Activated CD8-positive, alpha-beta T cell treated with anti-CD3 and anti-CD28 coated beads for 36 hours (primary cell): ENCODE measurements at regions not wholly inside any gene's neighbourhood (a gene's known extent, or its start where the extent isn't known, plus 50 kb on each side); places are given as distances from the start of the nearest gene placed in this dataset.

ENCODE experiments used
- ATAC-seq: fragments of 200-7000 bp; cut with Tn5 transposase; one replicate; pipeline ENCODE4 v1.10.0; 2021; ENCODE audit warnings: mild to moderate bottlenecking, moderate library complexity
- CTCF ChIA-PET: fragments of 350-600 bp; sonication (Branson Sonifier 250); formaldehyde crosslinking; loops from one replicate; lab custom pipeline; 2021; ENCODE audit warnings: antibody characterized with exemption; lab: Charles Lee
- POLR2A ChIA-PET: fragments of 350-600 bp; sonication (Branson Sonifier 250); formaldehyde crosslinking; loops from one replicate; lab custom pipeline; 2021; ENCODE audit warnings: antibody characterized with exemption; lab: Charles Lee
- DNase-seq: peaks from one replicate; pipeline ENCODE4 v3.0.0-alpha.2; 2020
- H3K27ac Mint-ChIP-seq: one replicate; pipeline ENCODE4 v1.8.0; 2021; ENCODE audit warnings: mild to moderate bottlenecking, mixed read lengths
- H3K27me3 Mint-ChIP-seq: one replicate; pipeline ENCODE4 v1.8.0; 2021; ENCODE audit warnings: mixed read lengths
- H3K36me3 Mint-ChIP-seq: one replicate; pipeline ENCODE4 v1.8.0; 2021; ENCODE audit warnings: low read depth, mixed read lengths
- H3K4me1 Mint-ChIP-seq: one replicate; pipeline ENCODE4 v1.8.0; 2021; ENCODE audit warnings: low read depth, mixed read lengths
- H3K4me3 Mint-ChIP-seq: one replicate; pipeline ENCODE4 v1.8.0; 2021; ENCODE audit warnings: mild to moderate bottlenecking, moderate library complexity, mixed read lengths
- H3K9me3 Mint-ChIP-seq: one replicate; pipeline ENCODE4 v1.8.0; 2021; ENCODE audit warnings: mixed read lengths
- intact Hi-C: fragments of 100-400 bp; cut with micrococcal nuclease; formaldehyde crosslinking; loops from one replicate; pipeline ENCODE4 v1.10.0; 2022
- TF ChIP-seq, protein P1 (sequence below): fragments of 200-600 bp; IDR thresholded peaks from one replicate; pipeline ENCODE4 v1.8.0; 2022; ENCODE audit warnings: antibody characterized with exemption, mild to moderate bottlenecking

DNA sequence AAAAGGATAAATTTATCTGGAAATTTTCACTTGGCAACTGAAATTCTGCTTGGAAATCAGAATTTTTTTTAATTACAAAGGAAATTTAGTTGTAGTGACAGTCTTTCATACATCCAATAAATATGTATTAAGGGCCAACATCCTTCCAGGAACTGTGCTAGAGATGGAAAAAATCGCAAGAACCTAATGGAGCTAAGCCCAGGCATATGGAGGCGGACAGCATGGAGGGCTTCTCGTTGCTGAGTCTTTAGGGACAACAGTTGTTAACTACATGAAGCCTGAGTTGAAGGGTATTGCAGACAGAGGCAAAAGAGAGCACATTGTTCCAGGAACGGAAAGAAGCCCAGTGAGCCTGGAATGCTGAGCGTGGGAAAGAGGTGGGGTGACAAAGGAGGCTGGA is 208.9 kb downstream of the IBTK start:
- TF ChIP-seq, protein P1, sequence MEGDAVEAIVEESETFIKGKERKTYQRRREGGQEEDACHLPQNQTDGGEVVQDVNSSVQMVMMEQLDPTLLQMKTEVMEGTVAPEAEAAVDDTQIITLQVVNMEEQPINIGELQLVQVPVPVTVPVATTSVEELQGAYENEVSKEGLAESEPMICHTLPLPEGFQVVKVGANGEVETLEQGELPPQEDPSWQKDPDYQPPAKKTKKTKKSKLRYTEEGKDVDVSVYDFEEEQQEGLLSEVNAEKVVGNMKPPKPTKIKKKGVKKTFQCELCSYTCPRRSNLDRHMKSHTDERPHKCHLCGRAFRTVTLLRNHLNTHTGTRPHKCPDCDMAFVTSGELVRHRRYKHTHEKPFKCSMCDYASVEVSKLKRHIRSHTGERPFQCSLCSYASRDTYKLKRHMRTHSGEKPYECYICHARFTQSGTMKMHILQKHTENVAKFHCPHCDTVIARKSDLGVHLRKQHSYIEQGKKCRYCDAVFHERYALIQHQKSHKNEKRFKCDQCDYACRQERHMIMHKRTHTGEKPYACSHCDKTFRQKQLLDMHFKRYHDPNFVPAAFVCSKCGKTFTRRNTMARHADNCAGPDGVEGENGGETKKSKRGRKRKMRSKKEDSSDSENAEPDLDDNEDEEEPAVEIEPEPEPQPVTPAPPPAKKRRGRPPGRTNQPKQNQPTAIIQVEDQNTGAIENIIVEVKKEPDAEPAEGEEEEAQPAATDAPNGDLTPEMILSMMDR = no peak
- CTCF ChIA-PET = no interaction called here

DNA sequence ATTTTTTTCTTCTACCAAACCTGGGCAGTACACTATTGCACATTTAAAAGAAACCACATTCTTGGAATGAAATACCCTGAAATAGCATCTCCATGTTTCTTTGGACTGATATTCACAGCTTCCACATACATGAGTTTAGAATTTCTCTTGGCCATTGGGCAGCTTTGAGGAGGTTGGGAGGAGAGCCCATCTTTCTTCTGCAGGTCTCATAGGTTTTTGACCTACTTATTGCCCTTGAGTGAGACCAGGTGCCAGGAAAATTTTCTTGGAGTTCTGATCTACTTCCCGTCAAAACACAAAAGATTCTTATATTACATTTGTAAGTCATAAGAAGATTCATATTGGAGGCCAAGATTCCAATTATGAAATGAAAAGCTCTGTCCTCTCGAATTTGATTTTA is 212.0 kb downstream of the IBTK start:
- Mint-ChIP-seq H3K27ac (no peak overlapping the region), H3K4me1 (no peaks in the 10 kb centered on the region), H3K4me3 (no peak overlapping the region), H3K36me3 (no peaks in the 10 kb centered on the region), H3K9me3 (no peaks in the 10 kb centered on the region), H3K27me3 (peaks cover 6% of the 10 kb centered on the region)
- ChIA-PET CTCF (no interaction called here), POLR2A (no interaction called here)
- DNase-seq (no peak), ATAC-seq (no peak)
- TF ChIP-seq, protein P1 = no peak
- intact Hi-C loops = no loop called here

More for the DNA sequence above, 208.9 kb downstream of the IBTK start:
- H3K27me3 Mint-ChIP-seq = peaks cover 8% of the 10 kb centered on the region
- no peaks in the 10 kb centered on the region for H3K36me3 Mint-ChIP-seq
- no peak overlapping the region for H3K4me3 Mint-ChIP-seq
- POLR2A ChIA-PET = no interaction called here
- no peak for DNase-seq
- no peak overlapping the region for H3K27ac Mint-ChIP-seq
- no peaks in the 10 kb centered on the region for H3K9me3 Mint-ChIP-seq
- intact Hi-C loops = no loop called here
- no peaks in the 10 kb centered on the region for H3K4me1 Mint-ChIP-seq
- ATAC-seq = no peak

DNA sequence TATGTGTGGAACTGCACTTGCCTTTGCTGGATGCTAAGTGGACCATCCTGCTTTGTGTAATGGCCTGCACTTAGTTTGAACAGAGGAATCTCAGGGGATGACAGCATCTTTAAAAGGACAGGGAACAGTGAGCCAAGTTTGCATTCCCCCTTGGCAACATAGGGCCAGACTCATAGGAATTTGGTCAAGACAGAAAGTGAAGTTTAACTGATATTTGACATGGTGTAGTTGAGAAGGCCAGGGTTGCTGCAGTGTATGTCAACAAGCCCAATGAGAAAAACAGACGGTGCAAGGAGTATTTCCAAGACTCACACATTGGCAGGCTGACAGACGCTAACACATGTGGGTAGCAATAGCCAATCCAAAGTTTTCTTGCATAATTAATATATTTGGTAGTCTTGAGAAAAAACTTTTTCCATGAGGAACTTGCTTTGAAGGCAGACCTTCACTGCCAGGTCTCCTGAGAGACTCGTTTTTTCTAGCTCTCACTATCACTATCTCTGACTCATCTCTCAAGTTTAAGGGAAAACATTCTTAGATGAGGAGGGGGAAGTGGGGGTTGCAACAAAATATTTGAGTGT is 213.8 kb downstream of the IBTK start:
- Mint-ChIP-seq H3K4me1 (no peaks in the 10 kb centered on the region), H3K9me3 (no peaks in the 10 kb centered on the region), H3K27me3 (peaks cover 4% of the 10 kb centered on the region), H3K27ac (no peak overlapping the region), H3K36me3 (no peaks in the 10 kb centered on the region), H3K4me3 (no peak overlapping the region)
- ATAC-seq = no peak
- POLR2A ChIA-PET = no interaction called here
- intact Hi-C loops = no loop called here
- TF ChIP-seq, protein P1 = no peak
- CTCF ChIA-PET = no interaction called here
- DNase-seq = no peak

DNA sequence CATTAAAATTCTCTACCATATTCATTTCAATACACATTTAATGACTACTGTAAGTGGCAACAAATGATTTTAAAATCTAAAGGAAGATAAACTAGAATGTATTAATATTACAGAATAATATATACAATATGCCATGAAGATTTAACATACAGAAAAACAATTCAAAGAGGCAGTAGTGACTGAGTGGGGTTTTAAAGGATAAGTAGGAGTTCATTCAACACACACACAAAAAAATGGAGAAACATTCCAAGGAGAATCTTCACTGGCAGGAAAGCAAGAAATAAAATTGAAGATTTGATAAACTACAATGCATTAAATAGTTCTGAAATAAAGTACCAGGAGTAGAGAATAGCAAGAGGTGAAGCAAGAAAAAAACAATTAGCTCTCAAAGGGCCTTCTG is 215.1 kb downstream of the IBTK start:
- CTCF ChIA-PET = no interaction called here
- no peaks in the 10 kb centered on the region for H3K36me3 Mint-ChIP-seq
- no peaks in the 10 kb centered on the region for H3K9me3 Mint-ChIP-seq
- no peak overlapping the region for H3K27ac Mint-ChIP-seq
- intact Hi-C loops = no loop called here
- ATAC-seq (no peak), DNase-seq (no peak)
- H3K27me3 Mint-ChIP-seq = peaks cover 2% of the 10 kb centered on the region
- H3K4me3 Mint-ChIP-seq = no peak overlapping the region
- H3K4me1 Mint-ChIP-seq = no peaks in the 10 kb centered on the region
- TF ChIP-seq, protein P1 = no peak
- POLR2A ChIA-PET = no interaction called here

DNA sequence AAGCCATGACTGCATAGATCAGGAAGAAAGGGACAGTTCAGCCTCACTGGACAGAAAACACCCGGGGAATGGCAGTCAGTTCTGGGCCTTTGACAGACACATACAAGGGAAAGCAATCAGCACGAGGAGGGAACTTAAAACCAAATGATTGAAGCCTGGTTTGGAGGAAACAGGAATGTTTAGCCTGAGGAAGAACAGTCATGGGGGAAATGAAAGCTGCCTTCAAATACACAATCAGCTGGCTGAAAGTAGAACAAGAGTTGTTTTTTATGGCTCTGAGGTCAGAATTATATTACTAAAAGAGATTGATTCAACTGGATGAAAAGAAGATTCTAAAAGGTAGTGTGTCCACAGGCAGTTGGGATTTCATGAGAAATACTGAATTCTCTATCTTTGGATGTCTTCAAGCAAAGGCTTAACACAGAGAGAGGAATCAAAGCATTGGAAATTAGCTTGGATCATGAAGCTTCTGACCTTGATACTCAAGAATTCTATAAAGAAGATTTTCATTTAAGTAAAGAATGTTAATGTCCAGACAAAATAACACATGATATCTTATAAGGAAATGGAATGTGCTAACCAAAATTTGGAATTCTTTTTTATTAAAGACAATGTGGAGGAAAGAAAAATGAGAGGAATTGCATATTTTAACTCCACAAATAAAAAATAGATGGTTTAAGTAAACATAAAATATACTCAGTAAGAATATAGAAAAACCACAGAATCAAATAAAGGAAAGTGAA is 216.6 kb downstream of the IBTK start:
- ATAC-seq = no peak
- H3K4me1 Mint-ChIP-seq = no peaks in the 10 kb centered on the region
- H3K4me3 Mint-ChIP-seq = no peak overlapping the region
- ChIA-PET POLR2A (no interaction called here), CTCF (no interaction called here)
- no peaks in the 10 kb centered on the region for H3K9me3 Mint-ChIP-seq
- H3K36me3 Mint-ChIP-seq = no peaks in the 10 kb centered on the region
- DNase-seq = no peak
- intact Hi-C loops = no loop called here
- H3K27ac Mint-ChIP-seq = no peak overlapping the region
- no peaks in the 10 kb centered on the region for H3K27me3 Mint-ChIP-seq
- TF ChIP-seq, protein P1 = no peak
